ENCODE measurements at regions not wholly inside any gene's neighbourhood (a gene's known extent, or its start where the extent isn't known, plus 50 kb on each side); places are given as distances from the start of the nearest gene placed in this dataset.

DNA sequence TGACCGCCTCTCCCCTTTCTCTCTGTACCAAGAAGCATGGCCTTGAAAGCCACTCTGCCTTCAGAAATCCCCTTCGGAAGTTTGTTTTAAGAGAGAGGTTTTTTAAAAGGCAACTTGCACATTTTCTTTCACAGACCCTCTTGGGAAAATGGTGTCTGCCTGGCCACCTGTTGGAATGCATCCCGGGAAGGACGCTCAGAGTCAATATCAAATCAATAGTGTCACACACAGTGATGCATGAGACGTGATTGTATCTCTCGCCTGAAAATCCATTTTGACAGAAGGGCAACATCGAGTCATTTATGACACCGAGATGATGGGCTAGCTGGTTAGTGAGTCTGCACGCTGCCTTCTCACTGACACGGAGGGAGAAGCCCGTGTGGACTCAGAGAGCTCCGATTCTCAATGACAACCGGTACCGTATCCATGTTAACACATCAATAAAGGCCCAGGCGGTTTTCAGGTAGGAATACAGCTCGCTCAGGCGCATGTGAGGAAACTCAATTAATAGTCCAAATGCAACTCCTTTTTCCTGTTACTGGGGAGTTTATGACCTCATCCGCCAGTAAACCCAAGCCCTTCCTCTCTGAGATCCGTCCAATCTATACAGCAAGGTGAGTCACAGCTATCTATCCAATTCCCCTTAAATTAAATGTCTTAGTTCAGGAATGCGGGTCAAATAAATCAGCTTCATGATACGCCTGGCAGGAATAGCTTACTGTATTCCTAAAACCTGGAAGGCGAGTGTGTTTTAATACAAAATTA is 621.5 kb upstream of the MKI67 start:
- TF ChIP-seq CTCF (IDR thresholded peaks at IDR 0.05; ENCODE audit: low read depth, low read length, missing input control): no peak
- TF ChIP-seq, protein P1, sequence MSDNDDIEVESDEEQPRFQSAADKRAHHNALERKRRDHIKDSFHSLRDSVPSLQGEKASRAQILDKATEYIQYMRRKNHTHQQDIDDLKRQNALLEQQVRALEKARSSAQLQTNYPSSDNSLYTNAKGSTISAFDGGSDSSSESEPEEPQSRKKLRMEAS (IDR thresholded peaks at IDR 0.05): no peak
- no peak for TF ChIP-seq FOXA1 (IDR thresholded peaks at IDR 0.05)
- TF ChIP-seq RAD21 (IDR thresholded peaks at IDR 0.05): no peak
- TF ChIP-seq, protein P2, sequence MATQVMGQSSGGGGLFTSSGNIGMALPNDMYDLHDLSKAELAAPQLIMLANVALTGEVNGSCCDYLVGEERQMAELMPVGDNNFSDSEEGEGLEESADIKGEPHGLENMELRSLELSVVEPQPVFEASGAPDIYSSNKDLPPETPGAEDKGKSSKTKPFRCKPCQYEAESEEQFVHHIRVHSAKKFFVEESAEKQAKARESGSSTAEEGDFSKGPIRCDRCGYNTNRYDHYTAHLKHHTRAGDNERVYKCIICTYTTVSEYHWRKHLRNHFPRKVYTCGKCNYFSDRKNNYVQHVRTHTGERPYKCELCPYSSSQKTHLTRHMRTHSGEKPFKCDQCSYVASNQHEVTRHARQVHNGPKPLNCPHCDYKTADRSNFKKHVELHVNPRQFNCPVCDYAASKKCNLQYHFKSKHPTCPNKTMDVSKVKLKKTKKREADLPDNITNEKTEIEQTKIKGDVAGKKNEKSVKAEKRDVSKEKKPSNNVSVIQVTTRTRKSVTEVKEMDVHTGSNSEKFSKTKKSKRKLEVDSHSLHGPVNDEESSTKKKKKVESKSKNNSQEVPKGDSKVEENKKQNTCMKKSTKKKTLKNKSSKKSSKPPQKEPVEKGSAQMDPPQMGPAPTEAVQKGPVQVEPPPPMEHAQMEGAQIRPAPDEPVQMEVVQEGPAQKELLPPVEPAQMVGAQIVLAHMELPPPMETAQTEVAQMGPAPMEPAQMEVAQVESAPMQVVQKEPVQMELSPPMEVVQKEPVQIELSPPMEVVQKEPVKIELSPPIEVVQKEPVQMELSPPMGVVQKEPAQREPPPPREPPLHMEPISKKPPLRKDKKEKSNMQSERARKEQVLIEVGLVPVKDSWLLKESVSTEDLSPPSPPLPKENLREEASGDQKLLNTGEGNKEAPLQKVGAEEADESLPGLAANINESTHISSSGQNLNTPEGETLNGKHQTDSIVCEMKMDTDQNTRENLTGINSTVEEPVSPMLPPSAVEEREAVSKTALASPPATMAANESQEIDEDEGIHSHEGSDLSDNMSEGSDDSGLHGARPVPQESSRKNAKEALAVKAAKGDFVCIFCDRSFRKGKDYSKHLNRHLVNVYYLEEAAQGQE (IDR thresholded peaks at IDR 0.05): no peak

Data from liver (tissue), 3 donors.